HS-5 (cell line): ENCODE measurements at regions not wholly inside any gene's neighbourhood (a gene's known extent, or its start where the extent isn't known, plus 50 kb on each side); places are given as distances from the start of the nearest gene placed in this dataset.

ENCODE experiments used
- DNase-seq: peaks from one replicate; pipeline ENCODE4 v3.0.0-alpha.2; 2012; ENCODE audit warnings: low read depth

- peak; percentile 5 for DNase-seq
Measured at GRCh38 chr6:153625089-153625488, 414.0 kb upstream of the OPRM1 start.

- no peak for DNase-seq
Measured at GRCh38 chr6:153624528-153624927, 414.5 kb upstream of the OPRM1 start.

GRCh38 chr6:153623496-153623895 lies 415.5 kb upstream of the OPRM1 start:
- DNase-seq = no peak

GRCh38 chr6:153621491-153621890 lies 417.5 kb upstream of the OPRM1 start:
- no peak for DNase-seq

- no peak for DNase-seq
Measured at GRCh38 chr6:153621070-153621469, 418.0 kb upstream of the OPRM1 start.

- no peak for DNase-seq
Measured at GRCh38 chr6:153618371-153619322, 420.4 kb upstream of the OPRM1 start.

GRCh38 chr6:153616506-153616905 lies 422.5 kb upstream of the OPRM1 start:
- no peak for DNase-seq

GRCh38 chr6:153613719-153614455 lies 425.2 kb upstream of the OPRM1 start:
- no peak for DNase-seq

GRCh38 chr6:153602401-153602800 lies 436.6 kb upstream of the OPRM1 start:
- DNase-seq = no peak

- DNase-seq = no peak
Measured at GRCh38 chr6:153599901-153600300, 439.1 kb upstream of the OPRM1 start.

GRCh38 chr6:153595903-153596302 lies 443.1 kb upstream of the OPRM1 start:
- peak; percentile 43 for DNase-seq

GRCh38 chr6:153594871-153595270 lies 444.2 kb upstream of the OPRM1 start:
- no peak for DNase-seq

GRCh38 chr6:153591159-153591558 lies 447.9 kb upstream of the OPRM1 start:
- no peak for DNase-seq

GRCh38 chr6:153590411-153590810 lies 448.6 kb upstream of the OPRM1 start:
- DNase-seq = no peak

GRCh38 chr6:153588330-153588729 lies 450.7 kb upstream of the OPRM1 start:
- no peak for DNase-seq

- no peak for DNase-seq
Measured at GRCh38 chr6:153583685-153584084, 452.6 kb upstream of the RGS17 start.

GRCh38 chr6:153580776-153581175 lies 449.7 kb upstream of the RGS17 start:
- DNase-seq = no peak

GRCh38 chr6:153575528-153575927 lies 444.4 kb upstream of the RGS17 start:
- no peak for DNase-seq

GRCh38 chr6:153574231-153574630 lies 443.1 kb upstream of the RGS17 start:
- DNase-seq = no peak

- no peak for DNase-seq
Measured at GRCh38 chr6:153572371-153572770, 441.3 kb upstream of the RGS17 start.

GRCh38 chr6:153568628-153569027 lies 437.5 kb upstream of the RGS17 start:
- peak; percentile 56 for DNase-seq

GRCh38 chr6:153564803-153565202 lies 433.7 kb upstream of the RGS17 start:
- peak; percentile 11 for DNase-seq

- DNase-seq = no peak
Measured at GRCh38 chr6:153563001-153563400, 431.9 kb upstream of the RGS17 start.
